ENCODE measurements at regions not wholly inside any gene's neighbourhood (a gene's known extent, or its start where the extent isn't known, plus 50 kb on each side); places are given as distances from the start of the nearest gene placed in this dataset.

GRCh38 chr6:14819840-14820420 is 425.9 kb upstream of the JARID2 start:
- TF ChIP-seq CTCF (IDR thresholded peaks at IDR 0.05) (no peak), POLR2A (IDR thresholded peaks at IDR 0.05) (no peak), EP300 (IDR thresholded peaks at IDR 0.05) (no peak)
